Stimulated activated CD4-positive, alpha-beta T cell treated with anti-CD3 and anti-CD28 coated beads, Interleukin-4, amount 100 ng/mL, for 48 hours (primary cell): ENCODE measurements at regions not wholly inside any gene's neighbourhood (a gene's known extent, or its start where the extent isn't known, plus 50 kb on each side); places are given as distances from the start of the nearest gene placed in this dataset.

Source experiments
- DNase-seq, 2 donors: peaks; one replicate each; pipeline ENCODE4 v3.0.0-alpha.2; 2020; ENCODE audit warnings: low read depth in 2 of 2

- no peak for DNase-seq
Measured at GRCh38 chr2:160955578-160955977, 204.7 kb upstream of the TANK start.

- DNase-seq, result no peak
Measured at GRCh38 chr2:160956243-160956802, 203.9 kb upstream of the TANK start.

- no peak for DNase-seq
Measured at GRCh38 chr2:160963957-160964356, 196.3 kb upstream of the TANK start.

- DNase-seq, result no peak
Measured at GRCh38 chr2:160967523-160967922, 192.7 kb upstream of the TANK start.

GRCh38 chr2:160968183-160968582 lies 192.0 kb upstream of the TANK start:
- no peak for DNase-seq

GRCh38 chr2:160970052-160970965 lies 189.9 kb upstream of the TANK start:
- no peak for DNase-seq

GRCh38 chr2:160973991-160974390 lies 186.2 kb upstream of the TANK start:
- no peak for DNase-seq

- no peak for DNase-seq
Measured at GRCh38 chr2:160974803-160975202, 185.4 kb upstream of the TANK start.

GRCh38 chr2:160976797-160977196 lies 183.4 kb upstream of the TANK start:
- no peak for DNase-seq

- DNase-seq, result no peak
Measured at GRCh38 chr2:160977376-160977775, 182.9 kb upstream of the TANK start.

GRCh38 chr2:160977854-160978253 lies 182.4 kb upstream of the TANK start:
- no peak for DNase-seq

GRCh38 chr2:160984426-160985077 lies 175.7 kb upstream of the TANK start:
- no peak for DNase-seq

GRCh38 chr2:160989778-160990177 lies 170.4 kb upstream of the TANK start:
- no peak for DNase-seq

GRCh38 chr2:160993654-160994061 lies 166.6 kb upstream of the TANK start:
- DNase-seq, result no peak

- DNase-seq, result peak; percentile 50 to 65
Measured at GRCh38 chr2:160994141-160995002, 165.9 kb upstream of the TANK start.

- no peak for DNase-seq
Measured at GRCh38 chr2:160996584-160996983, 163.6 kb upstream of the TANK start.

- DNase-seq, result no peak
Measured at GRCh38 chr2:161004379-161004778, 155.8 kb upstream of the TANK start.

- no peak for DNase-seq
Measured at GRCh38 chr2:161005170-161005569, 155.1 kb upstream of the TANK start.

GRCh38 chr2:161008311-161008710 lies 151.9 kb upstream of the TANK start:
- no peak for DNase-seq

- no peak for DNase-seq
Measured at GRCh38 chr2:161010503-161011015, 149.7 kb upstream of the TANK start.

GRCh38 chr2:161017780-161018470 lies 142.3 kb upstream of the TANK start:
- no peak for DNase-seq
